Glomerular visceral epithelial cell (primary cell): ENCODE measurements at regions not wholly inside any gene's neighbourhood (a gene's known extent, or its start where the extent isn't known, plus 50 kb on each side); places are given as distances from the start of the nearest gene placed in this dataset.
"Not testable (repeated sequence)": the region's sequence is repeated elsewhere in the genome, so short reads cannot be mapped to it uniquely, and the experiment has no call there.

ENCODE experiments used
- DNase-seq: peaks from one replicate; pipeline ENCODE4 v3.0.0-alpha.2; 2016; ENCODE audit errors: extremely low spot score

GRCh38 chr6:3961581-3962215 is 112.5 kb downstream of the FAM50B start:
- no peak for DNase-seq

- no peak for DNase-seq
Observed at GRCh38 chr6:3962291-3963280, 113.4 kb downstream of the FAM50B start.

GRCh38 chr6:3963426-3963825 is 114.3 kb downstream of the FAM50B start:
- no peak for DNase-seq

- DNase-seq = no peak
Observed at GRCh38 chr6:3965071-3965718, 113.7 kb downstream of the FAM217A start.

- DNase-seq = no peak
Observed at GRCh38 chr6:3966426-3966825, 112.5 kb downstream of the FAM217A start.

GRCh38 chr6:3970097-3970496 is 108.8 kb downstream of the FAM217A start:
- no peak for DNase-seq

- not testable (repeated sequence) for DNase-seq
Observed at GRCh38 chr6:3973152-3973551, 105.8 kb downstream of the FAM217A start.

- DNase-seq = peak; percentile 70
Observed at GRCh38 chr6:3977875-3978711, 100.8 kb downstream of the FAM217A start.

GRCh38 chr6:3978966-3979365 is 100.0 kb downstream of the FAM217A start:
- DNase-seq = not testable (repeated sequence)

GRCh38 chr6:3981917-3982316 is 97.0 kb downstream of the FAM217A start:
- no peak for DNase-seq

- DNase-seq = no peak
Observed at GRCh38 chr6:3983778-3984177, 95.2 kb downstream of the FAM217A start.

GRCh38 chr6:3984494-3984893 is 94.4 kb downstream of the FAM217A start:
- DNase-seq = no peak

GRCh38 chr6:3986241-3986640 is 92.7 kb downstream of the FAM217A start:
- DNase-seq = no peak

GRCh38 chr6:3987053-3987452 is 91.9 kb downstream of the FAM217A start:
- DNase-seq = peak; percentile 46

GRCh38 chr6:3987576-3987975 is 91.4 kb downstream of the FAM217A start:
- no peak for DNase-seq

- DNase-seq = peak; percentile 88
Observed at GRCh38 chr6:3990692-3991491, 88.0 kb downstream of the FAM217A start.

GRCh38 chr6:3991941-3992340 is 87.0 kb downstream of the FAM217A start:
- DNase-seq = no peak

- DNase-seq = no peak
Observed at GRCh38 chr6:3996349-3996748, 82.6 kb downstream of the FAM217A start.

GRCh38 chr6:3997177-3997770 is 81.7 kb downstream of the FAM217A start:
- DNase-seq = no peak
